Loucy (cell line): ENCODE measurements at regions not wholly inside any gene's neighbourhood (a gene's known extent, or its start where the extent isn't known, plus 50 kb on each side); places are given as distances from the start of the nearest gene placed in this dataset.

Experiments
- H2AFZ ChIP-seq: fragments of 200-600 bp; sonication (generic); 2 replicates; pipeline ENCODE4 v1.6.0; 2016; ENCODE audit warnings: antibody characterized with exemption, mild to moderate bottlenecking, low read length, moderate library complexity
- H3F3A ChIP-seq: fragments of 200-600 bp; 2 replicates; pipeline ENCODE4 v1.6.0; 2016; ENCODE audit warnings: antibody characterized with exemption, low read depth, mild to moderate bottlenecking
- H3K27me3 ChIP-seq: fragments of 200-600 bp; sonication (generic); 2 replicates; pipeline ENCODE4 v1.6.1; 2014; ENCODE audit warnings: low read length, mild to moderate bottlenecking; ENCODE audit not compliant: insufficient read depth, poor library complexity, severe bottlenecking
- H3K36me3 ChIP-seq: fragments of 200-600 bp; sonication (generic); 2 replicates; pipeline ENCODE4 v1.6.1; 2016; ENCODE audit warnings: low read length; ENCODE audit not compliant: insufficient read depth
- H3K4me1 ChIP-seq: fragments of 200-600 bp; sonication (generic); 2 replicates; pipeline ENCODE4 v1.5.1; 2014; ENCODE audit warnings: low read length, mild to moderate bottlenecking; ENCODE audit not compliant: insufficient read depth, poor library complexity, severe bottlenecking
- H3K4me2 ChIP-seq: fragments of 200-600 bp; sonication (generic); 2 replicates; pipeline ENCODE4 v1.6.0; 2014; ENCODE audit warnings: antibody characterized with exemption, low read length, low read depth, mild to moderate bottlenecking; ENCODE audit not compliant: poor library complexity, severe bottlenecking
- H3K4me3 ChIP-seq: fragments of 200-600 bp; sonication (generic); 2 replicates; pipeline ENCODE4 v1.5.1; 2014; ENCODE audit warnings: low read length, mild to moderate bottlenecking, mixed read lengths; ENCODE audit not compliant: poor library complexity, severe bottlenecking
- H3K79me2 ChIP-seq: fragments of 200-600 bp; sonication (generic); 2 replicates; pipeline ENCODE4 v1.6.1; 2014; ENCODE audit warnings: low read length; ENCODE audit not compliant: insufficient read depth
- H3K9ac ChIP-seq: fragments of 200-600 bp; sonication (generic); 2 replicates; pipeline ENCODE4 v1.6.0; 2014; ENCODE audit warnings: mild to moderate bottlenecking, low read depth, low read length, moderate library complexity; ENCODE audit not compliant: poor library complexity, severe bottlenecking
- H3K9me2 ChIP-seq: fragments of 200-600 bp; sonication (generic); replicated peaks from 2 replicates; pipeline ENCODE4 v1.6.1; 2016; ENCODE audit warnings: low read depth, low read length, mixed read lengths
- H3K9me3 ChIP-seq: fragments of 200-600 bp; sonication (generic); 2 replicates; pipeline ENCODE4 v1.6.1; 2014; ENCODE audit warnings: mild to moderate bottlenecking, antibody characterized with exemption, low read length, low read depth; ENCODE audit not compliant: insufficient read depth
- H4K20me1 ChIP-seq: fragments of 200-600 bp; sonication (generic); 2 replicates; pipeline ENCODE4 v1.6.0; 2014; ENCODE audit warnings: antibody characterized with exemption, low read length, mild to moderate bottlenecking; ENCODE audit not compliant: insufficient read depth, poor library complexity, severe bottlenecking
- CTCF ChIP-seq: fragments of 200-600 bp; sonication (generic); conservative IDR thresholded peaks from 2 replicates; pipeline ENCODE4 v1.5.1; 2014; ENCODE audit warnings: mild to moderate bottlenecking, antibody characterized with exemption, low read length
- EZH2phosphoT487 ChIP-seq: fragments of 200-600 bp; IDR thresholded peaks from 2 replicates; pipeline ENCODE4 v1.6.1; 2018; ENCODE audit warnings: antibody characterized with exemption, mild to moderate bottlenecking, moderate library complexity, borderline replicate concordance

GRCh38 chr1:11374748-11375110, 101.7 kb downstream of the UBIAD1 start:
- no peaks in the 10 kb centered on the region for H3K27me3 ChIP-seq
- no peaks in the 10 kb centered on the region for H3K79me2 ChIP-seq
- no peak overlapping the region for H3K4me2 ChIP-seq
- no peak overlapping the region for H2AFZ ChIP-seq
- no peaks in the 10 kb centered on the region for H4K20me1 ChIP-seq
- no peak overlapping the region for H3K9ac ChIP-seq
- no peaks in the 10 kb centered on the region for H3F3A ChIP-seq
- no peaks in the 10 kb centered on the region for H3K4me1 ChIP-seq
- H3K9me3 ChIP-seq, result no peaks in the 10 kb centered on the region
- H3K4me3 ChIP-seq, result no peak overlapping the region
- TF ChIP-seq CTCF, result no peak
- TF ChIP-seq EZH2phosphoT487, result no peak
- H3K36me3 ChIP-seq, result no peaks in the 10 kb centered on the region
- H3K9me2 ChIP-seq, result no peaks in the 10 kb centered on the region

GRCh38 chr1:11377001-11377583, 101.9 kb upstream of the DISP3 start:
- Histone ChIP-seq H3K4me1 (no peaks in the 10 kb centered on the region), H3K4me2 (no peak overlapping the region), H3K4me3 (no peak overlapping the region), H3K9me3 (no peaks in the 10 kb centered on the region), H2AFZ (no peak overlapping the region), H3K9ac (no peak overlapping the region), H3K9me2 (no peaks in the 10 kb centered on the region), H4K20me1 (no peaks in the 10 kb centered on the region), H3K79me2 (no peaks in the 10 kb centered on the region), H3K36me3 (no peaks in the 10 kb centered on the region), H3F3A (no peaks in the 10 kb centered on the region), H3K27me3 (no peaks in the 10 kb centered on the region)
- TF ChIP-seq EZH2phosphoT487, result no peak
- TF ChIP-seq CTCF, result no peak

- no peak overlapping the region for H3K9ac ChIP-seq
- no peak overlapping the region for H3K4me2 ChIP-seq
These were observed 101.0 kb upstream of the DISP3 start for GRCh38 chr1:11377954-11378353.

More at GRCh38 chr1:11377954-11378353, 101.0 kb upstream of the DISP3 start:
- Histone ChIP-seq H3K27me3 (no peaks in the 10 kb centered on the region), H3K4me1 (peaks cover 1% of the 10 kb centered on the region), H3K4me3 (no peak overlapping the region), H3K36me3 (no peaks in the 10 kb centered on the region), H3F3A (no peaks in the 10 kb centered on the region), H3K79me2 (no peaks in the 10 kb centered on the region), H4K20me1 (no peaks in the 10 kb centered on the region), H3K9me3 (no peaks in the 10 kb centered on the region), H3K9me2 (no peaks in the 10 kb centered on the region), H2AFZ (no peak overlapping the region)
- no peak for TF ChIP-seq CTCF
- no peak for TF ChIP-seq EZH2phosphoT487
